Astrocyte (in vitro differentiated cells and primary cell): ENCODE measurements at regions not wholly inside any gene's neighbourhood (a gene's known extent, or its start where the extent isn't known, plus 50 kb on each side); places are given as distances from the start of the nearest gene placed in this dataset.

ENCODE experiments used
- DNase-seq: peaks from one replicate; pipeline ENCODE4 v3.0.0-alpha.2; 2010; ENCODE audit warnings: low read depth
- FAIRE-seq: peaks from 2 replicates; lab custom pipeline; 2011; peaks lifted over from hg19 to GRCh38; lab: Jason Lieb, UNC
- H2AFZ ChIP-seq: 2 replicates; pipeline ENCODE4 v1.6.0; 2012; ENCODE audit warnings: low read depth, low read length, inconsistent platforms
- H3K27ac ChIP-seq: 2 replicates; pipeline ENCODE4 v1.5.1; 2011; ENCODE audit warnings: low read depth, low read length, inconsistent platforms
- H3K27me3 ChIP-seq: 2 replicates; pipeline ENCODE4 v1.6.0; 2011; ENCODE audit warnings: low read length, inconsistent platforms; ENCODE audit not compliant: insufficient read depth
- H3K36me3 ChIP-seq: 2 replicates; pipeline ENCODE4 v1.5.1; 2011; ENCODE audit warnings: low read length, inconsistent platforms; ENCODE audit not compliant: insufficient read depth
- H3K4me1 ChIP-seq: 2 replicates; pipeline ENCODE4 v1.5.1; 2011; ENCODE audit warnings: low read length, inconsistent platforms; ENCODE audit not compliant: insufficient read depth
- H3K4me2 ChIP-seq: 2 replicates; pipeline ENCODE4 v1.6.0; 2012; ENCODE audit warnings: low read length, inconsistent platforms
- H3K4me3 ChIP-seq: 2 replicates; pipeline ENCODE4 v1.5.1; 2011; ENCODE audit warnings: low read depth, mild to moderate bottlenecking, low read length, inconsistent platforms; ENCODE audit not compliant: insufficient read depth
- H3K79me2 ChIP-seq: 2 replicates; pipeline ENCODE4 v1.6.0; 2012; ENCODE audit warnings: mild to moderate bottlenecking, low read length, inconsistent platforms; ENCODE audit not compliant: insufficient read depth
- H3K9ac ChIP-seq: 2 replicates; pipeline ENCODE4 v1.6.0; 2012; ENCODE audit warnings: mild to moderate bottlenecking, low read length, inconsistent platforms
- H3K9me3 ChIP-seq: 2 replicates; pipeline ENCODE4 v1.5.1; 2012; ENCODE audit warnings: low read depth, mild to moderate bottlenecking, low read length, inconsistent platforms; ENCODE audit not compliant: insufficient read depth
- H4K20me1 ChIP-seq: 2 replicates; pipeline ENCODE4 v1.6.0; 2012; ENCODE audit warnings: low read length, inconsistent platforms; ENCODE audit not compliant: insufficient read depth
- H3K27ac Mint-ChIP-seq: one replicate; pipeline ENCODE4 v1.8.0; 2021; ENCODE audit warnings: mild to moderate bottlenecking, mixed read lengths; ENCODE audit not compliant: unreplicated experiment
- H3K27me3 Mint-ChIP-seq: one replicate; pipeline ENCODE4 v1.8.0; 2021; ENCODE audit warnings: low read depth, mixed read lengths; ENCODE audit not compliant: unreplicated experiment
- H3K36me3 Mint-ChIP-seq: one replicate; pipeline ENCODE4 v1.8.0; 2021; ENCODE audit warnings: low read depth, mixed read lengths; ENCODE audit not compliant: unreplicated experiment
- H3K4me1 Mint-ChIP-seq: one replicate; pipeline ENCODE4 v1.8.0; 2021; ENCODE audit warnings: low read depth, mixed read lengths; ENCODE audit not compliant: unreplicated experiment
- H3K4me3 Mint-ChIP-seq: one replicate; pipeline ENCODE4 v1.8.0; 2021; ENCODE audit warnings: mild to moderate bottlenecking, moderate library complexity, mixed read lengths; ENCODE audit not compliant: unreplicated experiment
- H3K9me3 Mint-ChIP-seq: one replicate; pipeline ENCODE4 v1.8.0; 2021; ENCODE audit warnings: mild to moderate bottlenecking, mixed read lengths; ENCODE audit not compliant: unreplicated experiment
- EZH2 ChIP-seq: IDR thresholded peaks from 2 replicates; pipeline ENCODE4 v1.6.1; 2012; ENCODE audit warnings: mild to moderate bottlenecking, low read length, inconsistent platforms; ENCODE audit not compliant: insufficient read depth
- TF ChIP-seq, protein P1 (sequence below): IDR thresholded peaks from 2 replicates; pipeline ENCODE4 v1.5.1; 2011; ENCODE audit warnings: low read depth, mild to moderate bottlenecking, inconsistent platforms, low read length, moderate library complexity; ENCODE audit not compliant: insufficient read depth

GRCh38 chr13:105960326-105960725 is 575.1 kb downstream of the EFNB2 start:
- Histone ChIP-seq H3K4me2 (no peak overlapping the region), H3K27me3 (no peaks in the 10 kb centered on the region), H2AFZ (no peak overlapping the region), H3K4me3 (no peak overlapping the region), H3K79me2 (no peaks in the 10 kb centered on the region), H4K20me1 (no peaks in the 10 kb centered on the region), H3K27ac (no peak overlapping the region), H3K4me1 (no peaks in the 10 kb centered on the region), H3K9me3 (no peaks in the 10 kb centered on the region), H3K9ac (no peak overlapping the region), H3K36me3 (no peaks in the 10 kb centered on the region)
- H3K36me3 Mint-ChIP-seq: no peaks in the 10 kb centered on the region
- FAIRE-seq: no peak
- peaks cover 6% of the 10 kb centered on the region for H3K27me3 Mint-ChIP-seq
- no peaks in the 10 kb centered on the region for H3K4me1 Mint-ChIP-seq
- no peak for DNase-seq
- peaks cover 3% of the 10 kb centered on the region for H3K9me3 Mint-ChIP-seq
- no peak overlapping the region for H3K4me3 Mint-ChIP-seq
- no peak for TF ChIP-seq EZH2
- TF ChIP-seq, protein P1, sequence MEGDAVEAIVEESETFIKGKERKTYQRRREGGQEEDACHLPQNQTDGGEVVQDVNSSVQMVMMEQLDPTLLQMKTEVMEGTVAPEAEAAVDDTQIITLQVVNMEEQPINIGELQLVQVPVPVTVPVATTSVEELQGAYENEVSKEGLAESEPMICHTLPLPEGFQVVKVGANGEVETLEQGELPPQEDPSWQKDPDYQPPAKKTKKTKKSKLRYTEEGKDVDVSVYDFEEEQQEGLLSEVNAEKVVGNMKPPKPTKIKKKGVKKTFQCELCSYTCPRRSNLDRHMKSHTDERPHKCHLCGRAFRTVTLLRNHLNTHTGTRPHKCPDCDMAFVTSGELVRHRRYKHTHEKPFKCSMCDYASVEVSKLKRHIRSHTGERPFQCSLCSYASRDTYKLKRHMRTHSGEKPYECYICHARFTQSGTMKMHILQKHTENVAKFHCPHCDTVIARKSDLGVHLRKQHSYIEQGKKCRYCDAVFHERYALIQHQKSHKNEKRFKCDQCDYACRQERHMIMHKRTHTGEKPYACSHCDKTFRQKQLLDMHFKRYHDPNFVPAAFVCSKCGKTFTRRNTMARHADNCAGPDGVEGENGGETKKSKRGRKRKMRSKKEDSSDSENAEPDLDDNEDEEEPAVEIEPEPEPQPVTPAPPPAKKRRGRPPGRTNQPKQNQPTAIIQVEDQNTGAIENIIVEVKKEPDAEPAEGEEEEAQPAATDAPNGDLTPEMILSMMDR: no peak
- no peak overlapping the region for H3K27ac Mint-ChIP-seq

DNA sequence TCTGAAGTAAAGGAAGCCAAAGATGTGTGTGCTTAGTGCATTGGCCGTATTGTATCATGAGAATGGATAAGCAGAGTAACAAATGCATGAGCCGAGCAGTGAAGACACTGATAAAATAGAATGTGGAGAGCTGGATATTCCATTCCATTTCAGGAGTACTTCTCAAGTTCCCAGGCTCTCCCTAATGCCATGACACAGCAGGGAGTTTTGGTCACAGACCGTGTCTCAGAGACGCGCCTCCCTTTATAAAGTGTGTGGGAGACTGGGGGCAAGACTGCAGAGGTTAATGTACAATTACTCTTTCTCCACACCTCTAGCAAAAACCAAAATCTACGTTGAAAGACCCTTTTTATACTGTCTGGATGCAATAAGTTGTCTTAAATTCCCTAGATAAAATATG is 575.6 kb downstream of the EFNB2 start:
- Histone ChIP-seq H3K36me3 (no peaks in the 10 kb centered on the region), H3K27ac (no peak overlapping the region), H4K20me1 (no peaks in the 10 kb centered on the region), H3K27me3 (no peaks in the 10 kb centered on the region), H3K9ac (no peak overlapping the region), H3K9me3 (no peaks in the 10 kb centered on the region), H3K79me2 (no peaks in the 10 kb centered on the region), H2AFZ (no peak overlapping the region), H3K4me2 (no peak overlapping the region), H3K4me1 (no peaks in the 10 kb centered on the region), H3K4me3 (no peak overlapping the region)
- H3K27me3 Mint-ChIP-seq: peaks cover 6% of the 10 kb centered on the region
- TF ChIP-seq, protein P1: no peak
- H3K9me3 Mint-ChIP-seq: peaks cover 2% of the 10 kb centered on the region
- no peak for FAIRE-seq
- no peak for DNase-seq
- H3K36me3 Mint-ChIP-seq: no peaks in the 10 kb centered on the region
- H3K4me3 Mint-ChIP-seq: no peak overlapping the region
- no peaks in the 10 kb centered on the region for H3K4me1 Mint-ChIP-seq
- H3K27ac Mint-ChIP-seq: no peak overlapping the region

- H3K27me3 Mint-ChIP-seq: peaks cover 3% of the 10 kb centered on the region
- H3K36me3 Mint-ChIP-seq: no peaks in the 10 kb centered on the region
- H4K20me1 ChIP-seq: no peaks in the 10 kb centered on the region
- H3K27me3 ChIP-seq: no peaks in the 10 kb centered on the region
- TF ChIP-seq, protein P1: no peak
- TF ChIP-seq EZH2: no peak
- H3K9ac ChIP-seq: no peak overlapping the region
- no peak overlapping the region for H3K4me3 ChIP-seq
- FAIRE-seq: no peak
- DNase-seq: no peak
- no peak overlapping the region for H3K4me2 ChIP-seq
- H3K4me1 Mint-ChIP-seq: no peaks in the 10 kb centered on the region
- no peaks in the 10 kb centered on the region for H3K36me3 ChIP-seq
- H3K9me3 ChIP-seq: no peaks in the 10 kb centered on the region
- no peak overlapping the region for H3K27ac Mint-ChIP-seq
- H3K9me3 Mint-ChIP-seq: peaks cover 1% of the 10 kb centered on the region
- no peaks in the 10 kb centered on the region for H3K79me2 ChIP-seq
- no peak overlapping the region for H2AFZ ChIP-seq
- H3K4me3 Mint-ChIP-seq: no peak overlapping the region
- no peaks in the 10 kb centered on the region for H3K4me1 ChIP-seq
- H3K27ac ChIP-seq: no peak overlapping the region
Observed at GRCh38 chr13:105957769-105958438, 577.6 kb downstream of the EFNB2 start.
